Pons (tissue), 1 donor: ENCODE measurements at regions not wholly inside any gene's neighbourhood (a gene's known extent, or its start where the extent isn't known, plus 50 kb on each side); places are given as distances from the start of the nearest gene placed in this dataset.

ENCODE experiments used
- DNase-seq: peaks from one replicate; pipeline ENCODE4 v3.0.0-alpha.2; 2016; ENCODE audit warnings: low spot score

- DNase-seq = no peak
Measured at GRCh38 chr4:3343358-3343757, 50.5 kb downstream of the RGS12 start.

- DNase-seq = no peak
Measured at GRCh38 chr4:3344104-3344503, 51.3 kb downstream of the RGS12 start.

GRCh38 chr4:3344596-3344995 lies 51.8 kb downstream of the RGS12 start:
- DNase-seq = no peak

- no peak for DNase-seq
Measured at GRCh38 chr4:3345384-3345783, 52.6 kb downstream of the RGS12 start.

DNA sequence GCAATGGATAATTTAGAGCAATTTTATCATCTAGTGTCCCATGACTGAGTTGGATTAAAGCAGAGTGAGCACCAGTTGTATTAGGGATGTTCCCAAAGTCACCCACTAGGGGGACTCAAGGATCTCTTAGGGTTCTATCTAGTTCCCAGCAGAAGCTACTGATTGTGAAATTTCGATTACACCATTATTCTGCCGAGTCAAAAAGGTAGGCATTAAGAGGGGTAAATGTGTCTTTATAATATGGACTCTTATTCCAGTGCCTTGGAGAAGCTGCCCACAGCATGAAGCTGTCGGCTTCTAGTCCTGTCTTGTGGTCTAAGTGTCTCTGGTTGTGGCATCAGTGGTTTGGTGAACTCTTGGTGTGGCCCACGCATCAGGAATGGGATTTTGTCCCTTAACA lies 53.3 kb downstream of the RGS12 start:
- DNase-seq = peak; percentile 85

GRCh38 chr4:3347871-3348270 lies 55.0 kb downstream of the RGS12 start:
- no peak for DNase-seq

- no peak for DNase-seq
Measured at GRCh38 chr4:3348621-3349020, 55.8 kb downstream of the RGS12 start.

DNA sequence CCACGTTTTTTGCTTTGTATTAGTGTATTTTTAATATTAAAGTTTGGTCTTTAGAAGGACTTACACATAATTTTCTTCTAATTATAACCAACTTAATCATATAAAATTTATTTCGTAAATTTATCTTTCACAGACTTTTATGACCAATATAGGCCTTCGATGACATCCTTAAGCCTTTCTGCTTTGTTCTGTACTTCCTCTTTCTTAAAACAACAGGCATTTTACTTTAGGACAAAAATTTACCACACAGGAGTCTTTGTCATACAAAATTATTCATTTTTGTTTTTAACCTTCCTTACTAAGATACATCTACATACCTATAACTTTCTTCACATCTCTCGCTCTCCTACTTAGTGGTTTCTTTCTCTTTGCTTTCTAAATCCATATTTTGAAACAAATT lies 56.3 kb downstream of the RGS12 start:
- no peak for DNase-seq

GRCh38 chr4:3351997-3352396 lies 59.2 kb downstream of the RGS12 start:
- DNase-seq = peak; percentile 16

- no peak for DNase-seq
Measured at GRCh38 chr4:3352505-3352904, 59.7 kb downstream of the RGS12 start.

DNA sequence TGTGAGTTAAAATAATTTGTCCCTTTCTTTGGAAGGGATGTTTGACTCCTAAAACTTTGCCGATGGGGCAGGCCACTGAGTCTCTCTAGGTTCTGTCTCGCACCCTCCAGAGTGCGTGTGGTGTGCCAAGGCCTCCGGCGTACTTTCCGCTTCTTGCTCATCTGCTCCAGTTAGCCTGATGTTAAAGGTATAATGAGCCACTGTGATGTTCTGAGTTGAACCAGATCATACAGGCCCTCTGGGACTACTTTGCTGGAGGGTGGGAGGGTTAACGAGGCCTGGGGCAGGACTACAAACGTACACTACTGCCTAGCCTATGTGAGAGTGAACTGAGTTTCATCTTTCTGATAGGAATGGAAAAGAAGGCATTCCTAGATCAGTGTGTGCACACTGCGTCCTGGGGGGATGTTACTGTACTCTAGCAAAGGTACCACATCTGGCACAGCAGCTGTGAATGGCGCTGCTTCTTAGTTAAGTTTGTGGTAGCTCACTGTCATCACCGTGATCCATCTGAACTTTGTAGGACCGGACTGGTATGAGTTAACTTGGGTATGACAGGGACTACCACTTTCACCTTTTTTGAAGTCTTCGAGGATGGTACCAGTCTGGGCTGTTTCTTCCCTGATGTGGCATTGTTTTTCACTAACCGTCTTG lies 60.2 kb downstream of the RGS12 start:
- no peak for DNase-seq

DNA sequence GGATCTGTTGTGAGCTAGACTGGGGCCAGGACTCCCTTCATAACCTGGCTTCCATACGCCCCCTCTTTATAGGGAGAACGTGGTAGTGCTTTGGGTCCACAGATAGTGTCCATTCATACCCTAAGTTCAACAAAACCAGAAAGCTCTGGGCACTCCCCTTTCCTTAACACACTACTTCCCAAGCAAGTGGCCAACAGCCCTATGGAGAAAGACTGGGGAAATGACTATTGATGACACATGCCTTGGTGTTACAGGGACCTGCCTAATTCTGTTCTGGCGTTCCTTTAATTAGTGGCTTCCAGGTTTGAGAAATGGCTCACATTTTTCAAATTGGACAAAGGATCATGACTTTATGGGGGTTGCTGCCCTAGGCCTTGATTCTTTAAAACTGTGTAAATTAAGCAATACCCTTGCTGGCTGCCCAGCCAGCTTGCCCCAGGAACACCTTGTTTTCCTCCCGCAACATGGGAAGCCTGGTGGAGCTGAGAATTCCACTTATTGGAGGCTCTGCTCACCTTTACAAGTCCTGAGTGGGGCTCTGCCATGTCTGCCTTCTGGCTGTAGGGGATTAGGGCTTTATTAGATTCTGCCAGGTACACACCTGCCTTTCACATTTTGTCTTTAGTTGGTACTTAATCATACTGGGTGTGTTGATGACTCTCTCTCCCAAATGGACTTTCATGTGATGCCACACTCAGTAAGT lies 61.1 kb downstream of the RGS12 start:
- DNase-seq = no peak

GRCh38 chr4:3354455-3354811 lies 61.6 kb downstream of the RGS12 start:
- DNase-seq = no peak

DNA sequence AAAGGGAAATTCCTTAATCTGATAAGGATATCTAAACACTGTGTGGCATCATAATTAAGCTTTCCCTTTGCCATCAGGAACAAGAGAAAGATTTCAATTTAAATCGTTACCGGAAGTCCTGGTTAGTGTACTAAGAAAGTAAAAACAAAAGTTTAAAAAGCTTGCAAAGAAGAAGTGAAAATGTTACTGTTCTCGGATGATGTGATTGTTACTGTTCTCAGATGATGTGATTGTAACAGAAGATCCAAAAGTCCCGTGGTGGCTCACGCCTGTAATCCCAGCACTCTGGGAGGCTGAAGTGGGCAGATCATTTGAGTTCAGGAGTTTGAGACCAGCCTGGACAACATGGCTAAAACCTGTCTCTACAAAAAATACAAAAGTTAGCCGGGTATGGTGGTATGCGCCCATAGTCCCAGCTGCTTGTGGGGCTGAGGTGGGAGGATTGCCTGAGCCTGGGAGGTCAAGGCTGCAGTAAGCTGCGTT lies 62.5 kb downstream of the RGS12 start:
- DNase-seq = peak; percentile 15

- DNase-seq = no peak
Measured at GRCh38 chr4:3358656-3359055, 65.8 kb downstream of the RGS12 start.

GRCh38 chr4:3360777-3361176 lies 68.0 kb downstream of the RGS12 start:
- DNase-seq = no peak

- DNase-seq = no peak
Measured at GRCh38 chr4:3361406-3361805, 68.6 kb downstream of the RGS12 start.

DNA sequence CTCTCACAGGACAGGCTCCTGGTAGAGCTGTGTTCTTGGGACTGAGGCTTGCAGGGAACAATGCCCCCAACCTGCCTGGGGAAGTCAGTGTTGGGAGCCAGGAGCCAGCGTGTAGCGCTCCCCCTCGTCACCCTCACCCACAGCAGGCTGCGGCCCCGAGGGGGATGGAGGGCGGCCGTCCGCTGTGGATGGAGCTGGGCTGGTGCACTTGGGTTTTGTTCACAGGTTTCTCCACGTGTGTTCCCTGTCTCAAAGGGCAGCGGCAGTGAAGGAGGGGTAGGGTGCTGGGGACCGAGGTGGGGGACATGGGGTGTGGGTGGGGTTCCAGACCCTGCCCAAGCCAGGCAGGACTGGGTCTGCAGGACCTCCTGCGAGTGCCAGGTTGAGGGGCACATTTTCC lies 69.1 kb downstream of the RGS12 start:
- DNase-seq = no peak

- no peak for DNase-seq
Measured at GRCh38 chr4:3362431-3363287, 69.8 kb downstream of the RGS12 start.

DNA sequence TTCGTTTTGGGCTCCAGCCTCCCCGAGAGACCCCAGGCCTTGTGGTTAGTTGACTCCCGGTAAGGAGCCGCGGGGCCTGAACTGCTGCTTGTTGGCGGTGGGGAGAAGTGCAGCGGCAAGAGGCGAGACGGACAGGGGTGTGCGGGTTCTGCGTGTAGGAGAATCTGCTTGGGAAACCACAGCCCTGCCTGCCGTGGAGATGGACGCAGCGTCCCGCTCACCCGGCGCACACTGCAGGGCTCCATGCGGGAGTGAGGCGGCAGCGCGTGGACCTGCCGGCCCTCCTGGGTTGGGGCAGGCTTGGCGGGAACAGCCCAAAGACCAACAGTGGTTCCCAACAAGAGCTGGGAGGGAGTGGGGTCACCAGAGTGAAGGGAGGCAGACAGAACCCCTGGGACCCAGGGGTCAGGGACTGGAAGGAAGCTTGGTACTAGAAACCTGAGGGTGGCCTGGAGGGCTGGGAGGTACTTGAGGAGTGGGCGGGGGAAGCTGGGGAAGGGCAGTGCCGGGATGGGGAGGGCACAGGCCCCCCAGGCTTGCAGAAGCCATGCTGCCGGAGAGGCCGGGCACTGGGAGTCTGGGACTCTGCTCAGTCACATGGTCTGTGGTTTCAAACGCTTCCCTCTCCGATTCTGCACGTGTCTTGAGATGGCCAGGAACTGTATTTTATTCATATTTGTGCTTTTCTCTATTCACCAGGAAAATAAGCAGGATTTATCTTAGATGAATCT lies 70.8 kb downstream of the RGS12 start:
- DNase-seq = no peak

- DNase-seq = no peak
Measured at GRCh38 chr4:3364199-3364598, 71.4 kb downstream of the RGS12 start.

GRCh38 chr4:3364634-3365314 lies 72.0 kb downstream of the RGS12 start:
- no peak for DNase-seq
